HCT116 (cell line): ENCODE measurements at regions not wholly inside any gene's neighbourhood (a gene's known extent, or its start where the extent isn't known, plus 50 kb on each side); places are given as distances from the start of the nearest gene placed in this dataset.

Experiments used
- ATAC-seq: fragments of 200-7000 bp; cut with Tn5 transposase; 2 replicates; pipeline ENCODE4 v1.9.1; 2020; ENCODE audit warnings: mild to moderate bottlenecking, moderate library complexity
- BruUV-seq: library from RNA; stranded (reverse); fragments of 400-500 nt; replicated peaks from 2 replicates; lab custom pipeline; 2021; lab: Mats Ljungman, UMichigan
- CTCF ChIA-PET: fragments of 300-600 bp; sonication (Branson Sonifier 250); formaldehyde crosslinking; loops from one replicate; lab custom pipeline; 2021; ENCODE audit warnings: antibody characterized with exemption; lab: Charles Lee
- POLR2A ChIA-PET: fragments of 300-600, 350-600 bp; sonication (Branson Sonifier 250); formaldehyde crosslinking; loops from one replicate; lab custom pipeline; 2021; ENCODE audit warnings: antibody characterized with exemption; lab: Charles Lee
- RAD21 ChIA-PET, 2 experiments: fragments of 300-600 bp; sonication (Branson Sonifier 250); formaldehyde crosslinking; loops; one replicate each; lab custom pipeline; 2023; ENCODE audit warnings: low total read pairs in 2 of 2; ENCODE audit not compliant: uncharacterized antibody in 2 of 2, unreplicated experiment in 2 of 2, low non-redundant PET in 1 of 2; lab: Charles Lee
- DNase-seq: peaks from one replicate; pipeline ENCODE4 v3.0.0-alpha.2; 2010; ENCODE audit warnings: low read depth, low spot score
- H2AFZ ChIP-seq: fragments of 200-600 bp; shearing (Covaris generic), sonication (generic); 2 replicates; pipeline ENCODE4 v1.6.1; 2017; ENCODE audit warnings: low read depth, mixed run types, mixed read lengths, antibody characterized with exemption, low read length; ENCODE audit not compliant: poor library complexity, severe bottlenecking
- H3K27ac ChIP-seq: 2 replicates; pipeline ENCODE4 v1.5.1; 2012; ENCODE audit warnings: low read depth, low read length
- H3K27me3 ChIP-seq: fragments of 200-600 bp; sonication (generic); 2 replicates; pipeline ENCODE4 v1.6.1; 2016; ENCODE audit warnings: mixed run types, low read length, mixed read lengths; ENCODE audit not compliant: insufficient read depth
- H3K36me3 ChIP-seq, 2 experiments: fragments of 200-500 bp in 1 of 2; fragments of 200-600 bp in 1 of 2; sonication (Bioruptor generic) in 1 of 2; sonication (generic) in 1 of 2; 2 replicates each; pipeline versions ENCODE4 v1.5.1 to v1.6.1; 2014 to 2016; ENCODE audit warnings: low read length in 2 of 2, inconsistent platforms in 1 of 2, mixed read lengths in 1 of 2, mixed run types in 1 of 2; ENCODE audit not compliant: insufficient read depth in 2 of 2, control insufficient read depth in 1 of 2
- H3K4me1 ChIP-seq, 2 experiments: fragments of 200-600 bp in 1 of 2; sonication (generic) in 1 of 2; 2 replicates each; pipeline versions ENCODE4 v1.5.1 to v1.6.1; 2012 to 2017; ENCODE audit warnings: low read length in 2 of 2, inconsistent platforms in 1 of 2, mild to moderate bottlenecking in 1 of 2, mixed read lengths in 1 of 2, mixed run types in 1 of 2, moderate library complexity in 1 of 2; ENCODE audit not compliant: insufficient read depth in 2 of 2, control insufficient read depth in 1 of 2
- H3K4me2 ChIP-seq: fragments of 200-600 bp; sonication (generic); 2 replicates; pipeline ENCODE4 v1.6.1; 2017; ENCODE audit warnings: mixed run types, low read length, mixed read lengths
- H3K4me3 ChIP-seq, 2 experiments: fragments of 200-600 bp in 1 of 2; sonication (generic) in 1 of 2; replicated peaks in 1 of 2; 2 replicates each; pipeline ENCODE4 v1.5.1; 2011 to 2016; ENCODE audit warnings: low read length in 2 of 2, control low read depth in 1 of 2, low read depth in 1 of 2, mild to moderate bottlenecking in 1 of 2, mixed read lengths in 1 of 2, mixed run types in 1 of 2
- H3K79me2 ChIP-seq: fragments of 200-600 bp; sonication (generic); 2 replicates; pipeline ENCODE4 v1.6.1; 2017; ENCODE audit warnings: mild to moderate bottlenecking, mixed run types, low read length, moderate library complexity, mixed read lengths; ENCODE audit not compliant: insufficient read depth
- H3K9ac ChIP-seq: fragments of 200-600 bp; sonication (generic); 2 replicates; pipeline ENCODE4 v1.6.1; 2016; ENCODE audit warnings: low read length, mixed read lengths
- H3K9me2 ChIP-seq: fragments of 200-600 bp; sonication (generic), shearing (Covaris generic); 2 replicates; pipeline ENCODE4 v1.6.1; 2017; ENCODE audit warnings: mixed run types, mild to moderate bottlenecking, moderate library complexity; ENCODE audit not compliant: insufficient read depth
- H3K9me3 ChIP-seq, 2 experiments: fragments of 200-500 bp in 1 of 2; fragments of 200-600 bp in 1 of 2; sonication (Bioruptor generic) in 1 of 2; sonication (generic) in 1 of 2; 2 replicates each; pipeline ENCODE4 v1.6.1; 2014 to 2017; ENCODE audit warnings: low read length in 2 of 2, mixed read lengths in 2 of 2, inconsistent platforms in 1 of 2, low read depth in 1 of 2, mild to moderate bottlenecking in 1 of 2, mixed run types in 1 of 2, moderate library complexity in 1 of 2; ENCODE audit not compliant: control insufficient read depth in 1 of 2, insufficient read depth in 1 of 2
- H4K20me1 ChIP-seq: fragments of 200-600 bp; sonication (generic), shearing (Covaris generic); 2 replicates; pipeline ENCODE4 v1.6.1; 2017; ENCODE audit warnings: mixed run types, mild to moderate bottlenecking, moderate library complexity; ENCODE audit not compliant: insufficient read depth
- CBX3 ChIP-seq: IDR thresholded peaks from 2 replicates; pipeline ENCODE4 v1.6.1; 2012; ENCODE audit warnings: low read depth
- CEBPB ChIP-seq: IDR thresholded peaks from 2 replicates; pipeline ENCODE4 v1.6.1; 2012; ENCODE audit warnings: low read depth
- CTCF ChIP-seq, 3 experiments: fragments of 200-600 bp in 1 of 3; sonication (generic) in 1 of 3; IDR thresholded peaks in 2 of 3; conservative IDR thresholded peaks in 1 of 3; 2 replicates each; pipeline ENCODE4 v1.5.1; 2012 to 2017; ENCODE audit warnings: low read depth in 2 of 3, low read length in 2 of 3, antibody characterized with exemption in 1 of 3, borderline replicate concordance in 1 of 3, control low read depth in 1 of 3, mild to moderate bottlenecking in 1 of 3, mixed read lengths in 1 of 3, mixed run types in 1 of 3, moderate library complexity in 1 of 3; ENCODE audit not compliant: insufficient read depth in 1 of 3
- EGR1 ChIP-seq: IDR thresholded peaks from 2 replicates; pipeline ENCODE4 v1.6.1; 2012; ENCODE audit warnings: low read depth
- EZH2phosphoT487 ChIP-seq: fragments of 200-600 bp; IDR thresholded peaks from 2 replicates; pipeline ENCODE4 v1.6.1; 2018; ENCODE audit warnings: antibody characterized with exemption, borderline replicate concordance
- FOSL1 ChIP-seq: IDR thresholded peaks from 2 replicates; pipeline ENCODE4 v1.6.1; 2012; ENCODE audit warnings: low read depth
- JUND ChIP-seq: IDR thresholded peaks from 2 replicates; pipeline ENCODE4 v1.6.1; 2012
- MAX ChIP-seq: IDR thresholded peaks from 2 replicates; pipeline ENCODE4 v1.6.1; 2012
- POLR2AphosphoS5 ChIP-seq: IDR thresholded peaks from 2 replicates; pipeline ENCODE4 v1.6.1; 2011; ENCODE audit warnings: mild to moderate bottlenecking, low read depth, low read length, moderate library complexity
- RAD21 ChIP-seq: IDR thresholded peaks from 2 replicates; pipeline ENCODE4 v1.6.1; 2012; ENCODE audit warnings: low read depth, mild to moderate bottlenecking
- REST ChIP-seq: IDR thresholded peaks from 2 replicates; pipeline ENCODE4 v1.6.1; 2012; ENCODE audit warnings: low read depth
- SIN3A ChIP-seq: IDR thresholded peaks from 2 replicates; pipeline ENCODE4 v1.6.1; 2012; ENCODE audit warnings: low read depth
- SP1 ChIP-seq: IDR thresholded peaks from 2 replicates; pipeline ENCODE4 v1.6.1; 2012; ENCODE audit warnings: low read depth
- SRF ChIP-seq: IDR thresholded peaks from 2 replicates; pipeline ENCODE4 v1.6.1; 2012; ENCODE audit warnings: low read depth
- TCF7L2 ChIP-seq: IDR thresholded peaks from 2 replicates; pipeline ENCODE4 v1.7.0; 2011; ENCODE audit warnings: borderline replicate concordance, inconsistent platforms; ENCODE audit not compliant: insufficient read depth, insufficient read length; ENCODE audit errors: extremely low read depth
- YY1 ChIP-seq: IDR thresholded peaks from 2 replicates; pipeline ENCODE4 v1.6.1; 2011; ENCODE audit warnings: low read length, low read depth, moderate library complexity, mild to moderate bottlenecking; ENCODE audit not compliant: insufficient replicate concordance; ENCODE audit errors: extremely low read depth
- ZBTB33 ChIP-seq: IDR thresholded peaks from 2 replicates; pipeline ENCODE4 v1.6.1; 2011; ENCODE audit warnings: mild to moderate bottlenecking, low read length, moderate library complexity; ENCODE audit not compliant: insufficient replicate concordance; ENCODE audit errors: extremely low read depth
- ZFX ChIP-seq: fragments of 450-650 bp; IDR thresholded peaks from 2 replicates; pipeline ENCODE4 v1.6.1; 2017
- intact Hi-C: fragments of 100-400 bp; cut with micrococcal nuclease; formaldehyde crosslinking; loops from 2 replicates; pipeline ENCODE4 v1.10.0; 2022

GRCh38 chr3:194858382-194858781 is 172.7 kb downstream of the FAM43A start:
- H3K4me2 ChIP-seq: no peak overlapping the region
- DNase-seq: no peak
- H3K4me1 ChIP-seq: peaks cover 0 to under 1% of the 10 kb centered on the region in 2 experiments; a peak in 1 of 4 replicates
- POLR2A ChIA-PET: no interaction called here
- H3K27me3 ChIP-seq: no peaks in the 10 kb centered on the region
- H4K20me1 ChIP-seq: no peaks in the 10 kb centered on the region
- H3K9me3 ChIP-seq: no peaks in the 10 kb centered on the region
- H3K27ac ChIP-seq: no peak overlapping the region
- RAD21 ChIA-PET: no interaction called here
- H3K4me3 ChIP-seq: no peak overlapping the region
- no peaks in the 10 kb centered on the region for H3K79me2 ChIP-seq
- no peak overlapping the region for H2AFZ ChIP-seq
- BruUV-seq: no TSS peak
- ATAC-seq: no peak
- no peaks in the 10 kb centered on the region for H3K36me3 ChIP-seq
- intact Hi-C loops: no loop called here
- CTCF ChIA-PET: no interaction called here
- H3K9me2 ChIP-seq: no peaks in the 10 kb centered on the region
- no peak for TF ChIP-seq RAD21
- no peak for TF ChIP-seq CEBPB
- no peak for TF ChIP-seq POLR2AphosphoS5
- no peak for TF ChIP-seq REST
- TF ChIP-seq JUND: no peak
- no peak for TF ChIP-seq EGR1
- TF ChIP-seq YY1: no peak
- TF ChIP-seq SRF: no peak
- no peak for TF ChIP-seq SIN3A
- no peak for TF ChIP-seq ZBTB33
- TF ChIP-seq CBX3: no peak
- no peak for TF ChIP-seq TCF7L2
- TF ChIP-seq EZH2phosphoT487: no peak
- TF ChIP-seq SP1: no peak
- no peak for TF ChIP-seq ZFX
- no peak for TF ChIP-seq CTCF (IDR thresholded peaks at IDR 0.05 in 2 of 3, conservative IDR thresholded peaks at IDR 0.05 in 1 of 3; ENCODE audit: borderline replicate concordance in 1 of 3, insufficient read depth in 1 of 3, low read depth in 2 of 3, low read length in 2 of 3)
- no peak for TF ChIP-seq MAX
- TF ChIP-seq FOSL1: no peak
- no peak overlapping the region for H3K9ac ChIP-seq
